ENCODE measurements at regions not wholly inside any gene's neighbourhood (a gene's known extent, or its start where the extent isn't known, plus 50 kb on each side); places are given as distances from the start of the nearest gene placed in this dataset.

DNA sequence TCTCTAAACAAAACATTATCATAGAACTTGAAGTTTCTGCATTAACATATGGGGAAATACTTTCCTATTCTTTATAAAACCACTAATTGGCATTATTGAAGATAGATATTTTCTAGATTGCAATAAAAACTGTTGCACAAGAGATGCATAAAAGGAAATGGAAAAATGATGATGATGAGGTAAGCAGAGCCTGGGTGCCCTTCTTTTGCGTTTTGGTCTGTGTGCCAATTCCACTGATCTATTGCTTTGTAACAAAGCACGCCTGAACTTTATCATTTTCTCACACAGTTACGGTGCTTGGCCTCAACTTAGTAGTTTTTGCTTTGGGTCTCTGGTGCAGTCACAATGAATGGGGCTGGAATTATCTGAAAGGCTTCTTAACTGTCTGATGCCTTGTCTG is 450.5 kb downstream of the MAFB start:
- BruUV-seq (replicated peaks): no TSS peak
- POLR2A ChIA-PET: no interaction called here
- dilution Hi-C loops (cut with MboI; ENCODE audit: extremely low pct_ligation_motif_present, low sequenced_read_pairs): no loop called here

DNA sequence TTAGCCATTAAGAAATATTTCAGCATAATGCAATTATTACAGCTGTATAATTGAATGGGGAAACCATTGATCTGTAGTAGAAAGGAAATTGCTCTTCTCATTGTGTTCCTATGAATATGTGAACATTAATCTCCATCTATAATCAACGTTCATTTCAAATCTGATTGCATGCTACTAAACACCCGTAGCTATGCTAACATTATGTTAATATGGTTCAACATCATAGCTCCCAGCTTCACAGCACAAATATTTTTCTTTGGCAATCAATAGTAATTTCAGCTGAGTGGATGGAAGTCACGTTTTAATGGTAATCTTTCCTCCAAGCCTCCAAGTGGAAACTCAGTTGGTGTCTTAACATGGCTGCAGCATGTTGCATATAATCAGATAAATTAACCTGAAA is 454.4 kb downstream of the MAFB start:
- ChIA-PET CTCF (interaction anchor here (1.2 to 1.4 kb wide), 2 partner anchors 22 to 74 kb away, joined by 3 read pairs; no protein-coding TSS in a partner anchor), POLR2A (no interaction called here)
- Histone ChIP-seq H2AFZ (ENCODE audit: low read depth, low read length) (no peak overlapping the region), H3K36me3 (ENCODE audit: control insufficient read depth in 2 of 2, extremely low read depth in 1 of 2, insufficient read depth in 2 of 2, low read length in 2 of 2) (no peaks in the 10 kb centered on the region), H3K79me2 (ENCODE audit: control insufficient read depth, insufficient read depth, low read length) (no peaks in the 10 kb centered on the region), H3K27me3 (ENCODE audit: control insufficient read depth in 2 of 2, insufficient read depth in 2 of 2, low read length in 2 of 2) (peaks cover 0 to 2% of the 10 kb centered on the region in 2 experiments), H3K4me1 (ENCODE audit: control insufficient read depth, extremely low read depth, insufficient read depth, low read length) (no peaks in the 10 kb centered on the region), H4K20me1 (replicated peaks; ENCODE audit: control insufficient read depth, extremely low read depth, insufficient read depth, low read length) (no peaks in the 10 kb centered on the region), H3K27ac (ENCODE audit: insufficient read depth, low read depth, low read length) (no peak overlapping the region), H3K9me3 (replicated peaks; ENCODE audit: control insufficient read depth, insufficient read depth, low read length) (no peaks in the 10 kb centered on the region), H3K9me1 (replicated peaks; ENCODE audit: control insufficient read depth, extremely low read depth, insufficient read depth, low read length) (no peaks in the 10 kb centered on the region), H3K9ac (replicated peaks; ENCODE audit: extremely low read depth, insufficient read depth, low read length) (no peak overlapping the region), H3K4me3 (replicated peaks in 1 of 3; ENCODE audit: insufficient read depth in 1 of 3, low read depth in 1 of 3, low read length in 3 of 3) (no peak overlapping the region), H3K4me2 (ENCODE audit: insufficient read depth, low read length) (no peak overlapping the region)
- dilution Hi-C loops (cut with MboI; ENCODE audit: extremely low pct_ligation_motif_present, low sequenced_read_pairs): no loop called here
- BruUV-seq (replicated peaks): no TSS peak
- intact Hi-C loops (cut with micrococcal nuclease): no loop called here
- TF ChIP-seq, protein P1, sequence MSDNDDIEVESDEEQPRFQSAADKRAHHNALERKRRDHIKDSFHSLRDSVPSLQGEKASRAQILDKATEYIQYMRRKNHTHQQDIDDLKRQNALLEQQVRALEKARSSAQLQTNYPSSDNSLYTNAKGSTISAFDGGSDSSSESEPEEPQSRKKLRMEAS (IDR thresholded peaks at IDR 0.05; ENCODE audit: insufficient read depth, insufficient read length): no peak
- TF ChIP-seq POLR2AphosphoS5 (IDR thresholded peaks at IDR 0.05; ENCODE audit: insufficient read depth, low read depth, low read length) (no peak), MYC (IDR thresholded peaks at IDR 0.05; ENCODE audit: low read depth, low read length) (no peak), POLR2A (IDR thresholded peaks at IDR 0.05; ENCODE audit: low read depth, low read length) (no peak), GATA2 (IDR thresholded peaks at IDR 0.05; ENCODE audit: insufficient read depth, insufficient read length, low read depth, low read length) (no peak), JUN (IDR thresholded peaks at IDR 0.05; ENCODE audit: borderline replicate concordance, insufficient read depth, insufficient read length, low read depth) (no peak), EZH2 (IDR thresholded peaks at IDR 0.05; ENCODE audit: borderline replicate concordance, low read depth, low read length, severe bottlenecking) (no peak), FOS (IDR thresholded peaks at IDR 0.05; ENCODE audit: borderline replicate concordance, insufficient read depth, low read length) (no peak)
- TF ChIP-seq, protein P2, sequence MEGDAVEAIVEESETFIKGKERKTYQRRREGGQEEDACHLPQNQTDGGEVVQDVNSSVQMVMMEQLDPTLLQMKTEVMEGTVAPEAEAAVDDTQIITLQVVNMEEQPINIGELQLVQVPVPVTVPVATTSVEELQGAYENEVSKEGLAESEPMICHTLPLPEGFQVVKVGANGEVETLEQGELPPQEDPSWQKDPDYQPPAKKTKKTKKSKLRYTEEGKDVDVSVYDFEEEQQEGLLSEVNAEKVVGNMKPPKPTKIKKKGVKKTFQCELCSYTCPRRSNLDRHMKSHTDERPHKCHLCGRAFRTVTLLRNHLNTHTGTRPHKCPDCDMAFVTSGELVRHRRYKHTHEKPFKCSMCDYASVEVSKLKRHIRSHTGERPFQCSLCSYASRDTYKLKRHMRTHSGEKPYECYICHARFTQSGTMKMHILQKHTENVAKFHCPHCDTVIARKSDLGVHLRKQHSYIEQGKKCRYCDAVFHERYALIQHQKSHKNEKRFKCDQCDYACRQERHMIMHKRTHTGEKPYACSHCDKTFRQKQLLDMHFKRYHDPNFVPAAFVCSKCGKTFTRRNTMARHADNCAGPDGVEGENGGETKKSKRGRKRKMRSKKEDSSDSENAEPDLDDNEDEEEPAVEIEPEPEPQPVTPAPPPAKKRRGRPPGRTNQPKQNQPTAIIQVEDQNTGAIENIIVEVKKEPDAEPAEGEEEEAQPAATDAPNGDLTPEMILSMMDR (IDR thresholded peaks at IDR 0.05; ENCODE audit: extremely low read depth in 1 of 2, insufficient read depth in 1 of 2, low read depth in 1 of 2, low read length in 2 of 2): no peak
- DNase-seq (ENCODE audit: low read depth, low spot score): no peak
- no peak for FAIRE-seq

More for the DNA sequence above, 450.5 kb downstream of the MAFB start:
- CTCF ChIA-PET: no interaction called here
- no peak overlapping the region for H2AFZ ChIP-seq (ENCODE audit: low read depth, low read length)
- DNase-seq (ENCODE audit: low read depth, low spot score) (no peak), FAIRE-seq (no peak)
- H3K9me1 ChIP-seq (replicated peaks; ENCODE audit: control insufficient read depth, extremely low read depth, insufficient read depth, low read length): no peaks in the 10 kb centered on the region
- no peak overlapping the region for H3K27ac ChIP-seq (ENCODE audit: insufficient read depth, low read depth, low read length)
- peaks cover 0 to 4% of the 10 kb centered on the region in 2 experiments for H3K27me3 ChIP-seq (ENCODE audit: control insufficient read depth in 2 of 2, insufficient read depth in 2 of 2, low read length in 2 of 2)
- H3K9me3 ChIP-seq (replicated peaks; ENCODE audit: control insufficient read depth, insufficient read depth, low read length): no peaks in the 10 kb centered on the region
- no peaks in the 10 kb centered on the region for H3K36me3 ChIP-seq (ENCODE audit: control insufficient read depth in 2 of 2, extremely low read depth in 1 of 2, insufficient read depth in 2 of 2, low read length in 2 of 2)
- intact Hi-C loops (cut with micrococcal nuclease): no loop called here
- no peaks in the 10 kb centered on the region for H4K20me1 ChIP-seq (replicated peaks; ENCODE audit: control insufficient read depth, extremely low read depth, insufficient read depth, low read length)
- H3K9ac ChIP-seq (replicated peaks; ENCODE audit: extremely low read depth, insufficient read depth, low read length): no peak overlapping the region
- TF ChIP-seq, protein P1 (IDR thresholded peaks at IDR 0.05; ENCODE audit: insufficient read depth, insufficient read length): no peak
- TF ChIP-seq MYC (IDR thresholded peaks at IDR 0.05; ENCODE audit: low read depth, low read length) (no peak), EZH2 (IDR thresholded peaks at IDR 0.05; ENCODE audit: borderline replicate concordance, low read depth, low read length, severe bottlenecking) (no peak)
- H3K4me2 ChIP-seq (ENCODE audit: insufficient read depth, low read length): no peak overlapping the region
- H3K4me3 ChIP-seq (replicated peaks in 1 of 3; ENCODE audit: insufficient read depth in 1 of 3, low read depth in 1 of 3, low read length in 3 of 3): no peak overlapping the region
- no peaks in the 10 kb centered on the region for H3K79me2 ChIP-seq (ENCODE audit: control insufficient read depth, insufficient read depth, low read length)
- no peaks in the 10 kb centered on the region for H3K4me1 ChIP-seq (ENCODE audit: control insufficient read depth, extremely low read depth, insufficient read depth, low read length)
